K562 (cell line): ENCODE measurements at regions not wholly inside any gene's neighbourhood (a gene's known extent, or its start where the extent isn't known, plus 50 kb on each side); places are given as distances from the start of the nearest gene placed in this dataset.

Source experiments
- ATAC-seq: fragments of 200-7000 bp; cut with Tn5 transposase; 3 replicates; pipeline ENCODE4 v1.9.1; 2020; ENCODE audit warnings: moderate library complexity
- BruUV-seq: library from RNA; stranded (reverse); fragments of 400-500 nt; replicated peaks from 2 replicates; lab custom pipeline; 2021; lab: Mats Ljungman, UMichigan
- CTCF ChIA-PET: fragments of 300-600 bp; formaldehyde crosslinking; extraction: SDS; loops from one replicate; lab custom pipeline; 2021; ENCODE audit warnings: low intra/inter-chr PET ratio; lab: Yijun Ruan, JAX
- POLR2A ChIA-PET: fragments of 300-600, 350-650 bp; sonication (Branson Sonifier 250); formaldehyde crosslinking; extraction: SDS; loops from one replicate; lab custom pipeline; 2021; ENCODE audit warnings: antibody characterized with exemption, inconsistent platforms; lab: Yijun Ruan, JAX
- DNase-seq, 4 experiments: peaks; one replicate each; pipeline versions ENCODE4 v3.0.0 to v3.0.0-alpha.2; 2011 to 2018; ENCODE audit warnings: low spot score in 3 of 4, mixed read lengths in 3 of 4; ENCODE audit errors: extremely low read depth in 1 of 4
- FAIRE-seq: peaks from 2 replicates; lab custom pipeline; 2011; peaks lifted over from hg19 to GRCh38; lab: Jason Lieb, UNC
- H2AFZ ChIP-seq: 2 replicates; pipeline ENCODE4 v1.6.0; 2011; ENCODE audit warnings: low read depth, low read length, control low read depth, inconsistent platforms
- H3K27ac ChIP-seq: fragments of 200-600 bp; 3 replicates; pipeline ENCODE4 v1.8.0; 2011; ENCODE audit warnings: low read depth, mild to moderate bottlenecking, control low read depth, inconsistent platforms, low read length, moderate library complexity, mixed read lengths; ENCODE audit errors: extremely low read depth
- H3K27me3 ChIP-seq, 2 experiments: fragments of 300-600 bp in 1 of 2; 2 replicates in 1 of 2; 3 replicates in 1 of 2; pipeline versions ENCODE4 v1.6.0 to v1.8.0; 2011; ENCODE audit warnings: inconsistent platforms in 2 of 2, low read length in 2 of 2, mild to moderate bottlenecking in 1 of 2, mixed read lengths in 1 of 2, moderate library complexity in 1 of 2; ENCODE audit not compliant: control insufficient read depth in 2 of 2, insufficient read depth in 2 of 2
- H3K36me3 ChIP-seq: fragments of 300-600 bp; 3 replicates; pipeline ENCODE4 v1.8.0; 2011; ENCODE audit warnings: mild to moderate bottlenecking, low read length, inconsistent platforms; ENCODE audit not compliant: control insufficient read depth, insufficient read depth
- H3K4me1 ChIP-seq, 2 experiments: fragments of 200-600 bp in 1 of 2; replicated peaks in 1 of 2; 2 replicates in 1 of 2; 3 replicates in 1 of 2; pipeline versions ENCODE4 v1.5.1 to v1.8.0; 2011; ENCODE audit warnings: inconsistent platforms in 2 of 2, low read length in 2 of 2, mild to moderate bottlenecking in 1 of 2, mixed read lengths in 1 of 2, moderate library complexity in 1 of 2; ENCODE audit not compliant: control insufficient read depth in 2 of 2, insufficient read depth in 2 of 2
- H3K4me2 ChIP-seq: 2 replicates; pipeline ENCODE4 v1.6.1; 2011; ENCODE audit warnings: low read length, control low read depth, inconsistent platforms, mixed read lengths; ENCODE audit not compliant: insufficient read depth
- H3K4me3 ChIP-seq: fragments of 200-600 bp; sonication (generic), shearing (Covaris generic); 2 replicates; pipeline ENCODE4 v1.5.1; 2016; ENCODE audit warnings: control low read depth, inconsistent platforms
- H3K79me2 ChIP-seq: fragments of 200-600 bp; 3 replicates; pipeline ENCODE4 v1.8.0; 2011; ENCODE audit warnings: low read length, inconsistent platforms; ENCODE audit not compliant: control insufficient read depth, insufficient read depth
- H3K9ac ChIP-seq, 2 experiments: 2 replicates each; pipeline versions ENCODE4 v1.6.0 to v1.6.1; 2011; ENCODE audit warnings: low read depth in 2 of 2, low read length in 2 of 2, control low read depth in 1 of 2, inconsistent platforms in 1 of 2, mild to moderate bottlenecking in 1 of 2, mixed read lengths in 1 of 2; ENCODE audit not compliant: insufficient read depth in 1 of 2
- H3K9me1 ChIP-seq: one replicate; pipeline ENCODE4 v1.6.0; 2011; ENCODE audit warnings: inconsistent platforms, mild to moderate bottlenecking, low read length, moderate library complexity; ENCODE audit not compliant: control insufficient read depth, insufficient read depth
- H3K9me3 ChIP-seq: replicated peaks from 2 replicates; pipeline ENCODE4 v1.5.1; 2011; ENCODE audit warnings: low read depth, low read length, inconsistent platforms; ENCODE audit not compliant: control insufficient read depth, insufficient read depth
- H4K20me1 ChIP-seq: replicated peaks from 2 replicates; pipeline ENCODE4 v1.6.1; 2011; ENCODE audit warnings: low read length, inconsistent platforms, mixed read lengths; ENCODE audit not compliant: control insufficient read depth, insufficient read depth
- RBM25 ChIP-seq: fragments of 200-400 bp; formaldehyde crosslinking; IDR thresholded peaks from 2 replicates; pipeline ENCODE4 v1.6.1; 2018; ENCODE audit warnings: low read length, low read depth, moderate library complexity; ENCODE audit not compliant: severe bottlenecking
- SMC3 ChIP-seq: conservative IDR thresholded peaks from 2 replicates; pipeline ENCODE4 v1.6.1; 2011; ENCODE audit warnings: low read depth, low read length, improper control_type of control experiment; ENCODE audit not compliant: insufficient read depth
- WGBS: fragments of 100-300 bp; shearing (Covaris generic); methylation state at CpG from one replicate; pipeline ENCODE4 v1.1.6; 2016; ENCODE audit warnings: low coverage, mixed read lengths; ENCODE audit not compliant: insufficient coverage; ENCODE audit errors: missing lambda C conversion rate; 5-methylcytosine and 5-hydroxymethylcytosine counted together
- in situ Hi-C: fragments of 300-500 bp; cut with MboI; formaldehyde crosslinking; loops from 4 replicates; pipeline ENCODE4 v1.15.0; 2018; ENCODE audit warnings: inconsistent platforms, mixed read lengths
- intact Hi-C: fragments of 100-400 bp; cut with micrococcal nuclease; formaldehyde crosslinking; loops from 2 replicates; pipeline ENCODE4 v1.14.2; 2022
- TF ChIP-seq, protein P1 (sequence below), 2 experiments: IDR thresholded peaks; 2 replicates each; pipeline ENCODE4 v1.6.1; 2012; ENCODE audit warnings: improper control_type of control experiment in 2 of 2, low read depth in 2 of 2, low read length in 2 of 2, borderline replicate concordance in 1 of 2
- TF ChIP-seq, protein P2 (sequence below): fragments of 450-650 bp; IDR thresholded peaks from 2 replicates; pipeline ENCODE4 v1.6.1; 2016; ENCODE audit warnings: antibody characterized with exemption

DNA sequence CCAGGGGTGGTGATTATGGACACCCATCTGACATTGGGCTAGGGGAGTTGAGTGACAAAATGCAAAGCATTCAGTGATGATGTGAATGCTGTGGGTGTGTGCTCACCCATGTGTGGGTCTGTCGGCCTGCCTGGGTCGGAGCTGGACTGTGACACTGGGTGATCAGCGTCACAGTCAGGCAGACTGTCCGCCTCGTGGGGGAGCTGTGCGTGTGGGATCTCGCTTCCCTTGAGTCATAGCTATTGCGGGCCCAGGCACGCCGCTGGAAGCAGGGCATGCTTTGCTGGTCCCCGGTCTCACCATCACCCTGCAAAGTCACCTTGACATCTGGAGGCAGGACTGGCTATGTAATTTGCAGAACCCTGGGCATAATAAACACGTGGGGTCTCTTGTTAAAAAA, 156.9 kb upstream of the IGSF21 start:
- under 1% methylated on average over 12 of the region's 12 CpGs for WGBS
- Histone ChIP-seq H3K9ac (no peak overlapping the region), H4K20me1 (0 out of 2 replicates have a peak, but pooled peaks cover 4% of the 10 kb centered on the region), H3K36me3 (no peaks in the 10 kb centered on the region), H3K4me3 (no peak overlapping the region), H3K27me3 (peaks cover 5 to 39% of the 10 kb centered on the region in 2 experiments; a peak in 4 of 5 replicates), H2AFZ (no peak overlapping the region), H3K4me2 (no peak overlapping the region), H3K9me3 (no peaks in the 10 kb centered on the region), H3K4me1 (no peaks in the 10 kb centered on the region), H3K79me2 (no peaks in the 10 kb centered on the region), H3K27ac (no peak overlapping the region), H3K9me1 (no peaks in the 10 kb centered on the region)
- ChIA-PET CTCF (no interaction called here), POLR2A (interaction anchor here (0.7 kb wide), 1 partner anchor 52 kb away, joined by 3 read pairs; no protein-coding TSS in a partner anchor)
- in situ Hi-C loops (no loop called here), intact Hi-C loops (no loop called here)
- TF ChIP-seq RBM25 (no peak), SMC3 (no peak)
- TF ChIP-seq, protein P1, sequence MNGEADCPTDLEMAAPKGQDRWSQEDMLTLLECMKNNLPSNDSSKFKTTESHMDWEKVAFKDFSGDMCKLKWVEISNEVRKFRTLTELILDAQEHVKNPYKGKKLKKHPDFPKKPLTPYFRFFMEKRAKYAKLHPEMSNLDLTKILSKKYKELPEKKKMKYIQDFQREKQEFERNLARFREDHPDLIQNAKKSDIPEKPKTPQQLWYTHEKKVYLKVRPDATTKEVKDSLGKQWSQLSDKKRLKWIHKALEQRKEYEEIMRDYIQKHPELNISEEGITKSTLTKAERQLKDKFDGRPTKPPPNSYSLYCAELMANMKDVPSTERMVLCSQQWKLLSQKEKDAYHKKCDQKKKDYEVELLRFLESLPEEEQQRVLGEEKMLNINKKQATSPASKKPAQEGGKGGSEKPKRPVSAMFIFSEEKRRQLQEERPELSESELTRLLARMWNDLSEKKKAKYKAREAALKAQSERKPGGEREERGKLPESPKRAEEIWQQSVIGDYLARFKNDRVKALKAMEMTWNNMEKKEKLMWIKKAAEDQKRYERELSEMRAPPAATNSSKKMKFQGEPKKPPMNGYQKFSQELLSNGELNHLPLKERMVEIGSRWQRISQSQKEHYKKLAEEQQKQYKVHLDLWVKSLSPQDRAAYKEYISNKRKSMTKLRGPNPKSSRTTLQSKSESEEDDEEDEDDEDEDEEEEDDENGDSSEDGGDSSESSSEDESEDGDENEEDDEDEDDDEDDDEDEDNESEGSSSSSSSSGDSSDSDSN (IDR thresholded peaks at IDR 0.05; ENCODE audit: borderline replicate concordance in 1 of 2, low read depth in 2 of 2, low read length in 2 of 2) = no peak
- TF ChIP-seq, protein P2, sequence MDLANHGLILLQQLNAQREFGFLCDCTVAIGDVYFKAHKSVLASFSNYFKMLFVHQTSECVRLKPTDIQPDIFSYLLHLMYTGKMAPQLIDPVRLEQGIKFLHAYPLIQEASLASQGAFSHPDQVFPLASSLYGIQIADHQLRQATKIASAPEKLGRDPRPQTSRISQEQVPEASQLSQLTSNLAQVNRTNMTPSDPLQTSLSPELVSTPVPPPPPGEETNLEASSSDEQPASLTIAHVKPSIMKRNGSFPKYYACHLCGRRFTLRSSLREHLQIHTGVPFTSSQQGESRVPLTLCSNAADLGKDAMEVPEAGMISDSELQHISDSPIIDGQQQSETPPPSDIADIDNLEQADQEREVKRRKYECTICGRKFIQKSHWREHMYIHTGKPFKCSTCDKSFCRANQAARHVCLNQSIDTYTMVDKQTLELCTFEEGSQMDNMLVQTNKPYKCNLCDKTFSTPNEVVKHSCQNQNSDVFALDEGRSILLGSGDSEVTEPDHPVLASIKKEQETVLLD = no peak
- ATAC-seq = peak; percentile 49; the same call in 2 of the 3 replicates
- BruUV-seq = no TSS peak
- DNase-seq = no peak
- FAIRE-seq = no peak
